HG02642 (cell line): ENCODE measurements at regions not wholly inside any gene's neighbourhood (a gene's known extent, or its start where the extent isn't known, plus 50 kb on each side); places are given as distances from the start of the nearest gene placed in this dataset.
"Not testable (repeated sequence)": the region's sequence is repeated elsewhere in the genome, so short reads cannot be mapped to it uniquely, and the experiment has no call there.

Experiments used
- ATAC-seq: cut with Tn5 transposase; IDR thresholded peaks from one replicate; pipeline ENCODE4 v1.9.1; 2021; ENCODE audit warnings: mild to moderate bottlenecking; ENCODE audit not compliant: unreplicated experiment, poor library complexity

GRCh38 chrX:114097427-114097826 is 486.5 kb upstream of the HTR2C start:
- ATAC-seq: no peak

- ATAC-seq: no peak
These were observed 488.1 kb upstream of the HTR2C start for GRCh38 chrX:114095789-114096188.

GRCh38 chrX:114087543-114087942 is 496.3 kb upstream of the HTR2C start:
- no peak for ATAC-seq

GRCh38 chrX:114077773-114078172 is 506.1 kb upstream of the HTR2C start:
- no peak for ATAC-seq

- no peak for ATAC-seq
These were observed 508.7 kb upstream of the HTR2C start for GRCh38 chrX:114075073-114075673.

GRCh38 chrX:114073926-114074325 is 510.0 kb upstream of the HTR2C start:
- no peak for ATAC-seq

- no peak for ATAC-seq
These were observed 512.5 kb upstream of the HTR2C start for GRCh38 chrX:114071412-114071811.

GRCh38 chrX:114065577-114066223 is 518.2 kb upstream of the HTR2C start:
- no peak for ATAC-seq

- ATAC-seq: no peak
These were observed 522.7 kb upstream of the HTR2C start for GRCh38 chrX:114061226-114061625.

- no peak for ATAC-seq
These were observed 524.9 kb upstream of the HTR2C start for GRCh38 chrX:114058988-114059418.

- ATAC-seq: not testable (repeated sequence)
These were observed 526.5 kb upstream of the HTR2C start for GRCh38 chrX:114057422-114057821.

- ATAC-seq: no peak
These were observed 532.1 kb upstream of the HTR2C start for GRCh38 chrX:114051667-114052315.

GRCh38 chrX:114050075-114050796 is 533.6 kb upstream of the HTR2C start:
- no peak for ATAC-seq

GRCh38 chrX:114049063-114049462 is 534.8 kb upstream of the HTR2C start:
- no peak for ATAC-seq

- ATAC-seq: no peak
These were observed 536.3 kb upstream of the HTR2C start for GRCh38 chrX:114047558-114047957.

GRCh38 chrX:114046695-114047279 is 537.1 kb upstream of the HTR2C start:
- ATAC-seq: no peak

- not testable (repeated sequence) for ATAC-seq
These were observed 542.4 kb upstream of the HTR2C start for GRCh38 chrX:114041470-114041869.

- not testable (repeated sequence) for ATAC-seq
These were observed 543.1 kb upstream of the HTR2C start for GRCh38 chrX:114040661-114041269.

- ATAC-seq: not testable (repeated sequence)
These were observed 543.8 kb upstream of the HTR2C start for GRCh38 chrX:114040111-114040510.

GRCh38 chrX:114038358-114038757 is 545.5 kb upstream of the HTR2C start:
- no peak for ATAC-seq
